ENCODE measurements at regions not wholly inside any gene's neighbourhood (a gene's known extent, or its start where the extent isn't known, plus 50 kb on each side); places are given as distances from the start of the nearest gene placed in this dataset.

- TF ChIP-seq CTCF (IDR thresholded peaks at IDR 0.05) (no peak), POLR2A (IDR thresholded peaks at IDR 0.05) (no peak)
Measured at GRCh38 chr22:49417833-49418232, 409.8 kb downstream of the BRD1 start.

Measured in esophagus squamous epithelium (tissue), 4 donors.